NB4 (cell line): ENCODE measurements at regions not wholly inside any gene's neighbourhood (a gene's known extent, or its start where the extent isn't known, plus 50 kb on each side); places are given as distances from the start of the nearest gene placed in this dataset.

Experiments
- DNase-seq: peaks from one replicate; pipeline ENCODE4 v3.0.0; 2010; ENCODE audit warnings: low read depth
- H3K4me3 ChIP-seq: one replicate; pipeline ENCODE4 v1.5.1; 2011; ENCODE audit warnings: mild to moderate bottlenecking, low read depth, low read length, moderate library complexity
- CTCF ChIP-seq: IDR thresholded peaks from one replicate; pipeline ENCODE4 v1.5.1; 2012; ENCODE audit warnings: low read depth, low read length
- MYC ChIP-seq: IDR thresholded peaks from 2 replicates; pipeline ENCODE4 v1.6.1; 2011; ENCODE audit warnings: low read depth, low read length
- POLR2A ChIP-seq: IDR thresholded peaks from 2 replicates; pipeline ENCODE4 v1.6.1; 2011; ENCODE audit warnings: mild to moderate bottlenecking; ENCODE audit not compliant: insufficient read length; ENCODE audit errors: extremely low read depth
- TF ChIP-seq, protein P1 (sequence below): IDR thresholded peaks from 2 replicates; pipeline ENCODE4 v1.6.1; 2011; ENCODE audit warnings: low read depth, low read length

DNA sequence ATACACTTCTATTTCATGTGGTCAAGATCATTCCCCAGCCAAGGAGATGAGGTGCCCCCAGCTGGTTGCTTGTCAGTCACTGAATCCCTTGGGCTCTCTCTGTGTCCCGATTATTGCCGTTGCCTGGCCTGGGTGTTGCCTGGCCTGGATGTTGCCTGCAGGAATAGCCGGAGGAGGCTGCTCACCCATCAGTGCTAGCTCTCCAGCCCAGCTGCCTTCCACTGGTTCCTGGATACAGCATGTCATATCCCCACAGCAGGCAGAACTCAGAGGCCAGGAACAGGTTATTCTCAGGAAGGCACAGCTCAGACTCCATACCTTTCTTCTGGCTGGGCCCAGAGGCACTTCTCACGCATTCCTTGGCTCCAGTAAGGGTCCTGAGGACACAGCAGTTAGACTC lies 542.1 kb upstream of the MGMT start:
- TF ChIP-seq, protein P1, sequence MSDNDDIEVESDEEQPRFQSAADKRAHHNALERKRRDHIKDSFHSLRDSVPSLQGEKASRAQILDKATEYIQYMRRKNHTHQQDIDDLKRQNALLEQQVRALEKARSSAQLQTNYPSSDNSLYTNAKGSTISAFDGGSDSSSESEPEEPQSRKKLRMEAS = no peak
- no peak for TF ChIP-seq POLR2A
- TF ChIP-seq CTCF = no peak
- TF ChIP-seq MYC = no peak
- DNase-seq = no peak
- H3K4me3 ChIP-seq = no peak overlapping the region

- TF ChIP-seq, protein P1 = no peak
- TF ChIP-seq POLR2A = no peak
- TF ChIP-seq MYC = no peak
- no peak for TF ChIP-seq CTCF
- no peak overlapping the region for H3K4me3 ChIP-seq
- no peak for DNase-seq
Measured at GRCh38 chr10:128926711-128927110, 540.3 kb upstream of the MGMT start.

GRCh38 chr10:128927497-128928161 lies 539.4 kb upstream of the MGMT start:
- TF ChIP-seq CTCF (no peak), MYC (no peak), POLR2A (no peak)
- TF ChIP-seq, protein P1 = no peak
- DNase-seq = no peak
- no peak overlapping the region for H3K4me3 ChIP-seq

DNA sequence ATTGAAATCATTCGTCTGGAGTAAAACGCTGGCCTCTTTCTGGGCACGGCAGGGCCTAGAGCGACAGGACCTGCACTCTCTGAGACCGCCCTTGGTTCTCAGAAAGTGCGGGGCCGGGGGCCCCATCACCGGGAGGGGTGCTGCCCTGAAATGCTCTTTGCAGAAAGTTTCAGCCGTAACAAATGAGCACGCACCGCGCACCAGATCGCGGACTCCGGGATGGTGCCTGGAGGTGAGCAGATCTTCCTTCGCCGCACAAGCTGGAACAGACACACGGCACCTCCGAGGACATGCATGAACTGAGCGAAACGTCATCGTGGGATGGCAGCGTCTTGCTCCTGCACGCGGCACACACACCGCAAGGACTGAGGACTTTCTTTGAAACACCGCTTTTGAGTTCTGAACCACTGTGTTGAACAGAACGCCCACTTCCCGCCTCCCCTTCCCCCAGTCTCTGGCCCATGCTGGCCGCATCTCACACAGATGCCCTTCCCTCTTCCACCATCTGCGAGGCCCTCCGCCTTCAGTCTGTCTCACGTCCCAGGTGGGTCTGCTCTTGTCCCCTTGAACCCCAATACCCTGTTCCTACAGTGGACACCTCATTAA lies 538.7 kb upstream of the MGMT start:
- TF ChIP-seq POLR2A (no peak), CTCF (no peak), MYC (no peak)
- TF ChIP-seq, protein P1 = no peak
- H3K4me3 ChIP-seq = no peak overlapping the region
- DNase-seq = no peak

DNA sequence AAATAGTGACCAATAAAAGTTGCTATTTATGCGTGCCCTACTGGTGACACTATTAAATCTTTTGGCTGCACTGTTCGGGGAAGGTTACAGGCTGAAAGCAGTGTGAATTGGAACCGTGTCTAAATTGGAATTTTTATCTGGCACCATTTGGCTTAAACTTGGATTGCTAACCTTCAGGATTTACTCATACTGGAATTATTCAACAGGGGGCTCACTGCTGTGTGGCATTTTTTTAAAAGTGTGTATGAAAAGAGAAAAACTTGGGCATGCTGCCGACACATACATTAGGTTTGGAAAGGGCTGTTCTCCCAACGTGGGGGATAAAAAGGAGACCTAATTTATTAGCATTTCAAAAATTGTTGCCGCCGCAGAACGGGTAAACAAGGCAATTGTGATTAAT lies 537.9 kb upstream of the MGMT start:
- TF ChIP-seq, protein P1 = no peak
- TF ChIP-seq MYC (no peak), CTCF (no peak), POLR2A (no peak)
- DNase-seq = no peak
- no peak overlapping the region for H3K4me3 ChIP-seq
